BLaER1 (cell line): ENCODE measurements at regions not wholly inside any gene's neighbourhood (a gene's known extent, or its start where the extent isn't known, plus 50 kb on each side); places are given as distances from the start of the nearest gene placed in this dataset.
"Not testable (repeated sequence)": the region's sequence is repeated elsewhere in the genome, so short reads cannot be mapped to it uniquely, and the experiment has no call there.

Source experiments
- H3K27ac ChIP-seq: shearing (Covaris generic); formaldehyde crosslinking; 2 replicates; pipeline ENCODE4 v1.8.1; 2022
- H3K27me3 ChIP-seq: shearing (Covaris generic); formaldehyde crosslinking; 2 replicates; pipeline ENCODE4 v1.8.1; 2022
- H3K36me3 ChIP-seq: shearing (Covaris generic); formaldehyde crosslinking; 2 replicates; pipeline ENCODE4 v1.8.1; 2022
- H3K4me1 ChIP-seq: shearing (Covaris generic); formaldehyde crosslinking; 2 replicates; pipeline ENCODE4 v1.8.1; 2022
- H3K4me2 ChIP-seq: shearing (Covaris generic); formaldehyde crosslinking; 2 replicates; pipeline ENCODE4 v1.8.1; 2022
- H3K4me3 ChIP-seq: shearing (Covaris generic); formaldehyde crosslinking; 2 replicates; pipeline ENCODE4 v1.8.1; 2022
- H3K9ac ChIP-seq: shearing (Covaris generic); formaldehyde crosslinking; 2 replicates; pipeline ENCODE4 v1.8.1; 2022
- H3K9me3 ChIP-seq: shearing (Covaris generic); formaldehyde crosslinking; 2 replicates; pipeline ENCODE4 v1.8.1; 2022
- H4K20me1 ChIP-seq: shearing (Covaris generic); formaldehyde crosslinking; 2 replicates; pipeline ENCODE4 v1.8.1; 2022
- Cebpa-rat ChIP-seq: shearing (Covaris generic); IDR thresholded peaks from 2 replicates; pipeline ENCODE4 v1.8.1; 2022

DNA sequence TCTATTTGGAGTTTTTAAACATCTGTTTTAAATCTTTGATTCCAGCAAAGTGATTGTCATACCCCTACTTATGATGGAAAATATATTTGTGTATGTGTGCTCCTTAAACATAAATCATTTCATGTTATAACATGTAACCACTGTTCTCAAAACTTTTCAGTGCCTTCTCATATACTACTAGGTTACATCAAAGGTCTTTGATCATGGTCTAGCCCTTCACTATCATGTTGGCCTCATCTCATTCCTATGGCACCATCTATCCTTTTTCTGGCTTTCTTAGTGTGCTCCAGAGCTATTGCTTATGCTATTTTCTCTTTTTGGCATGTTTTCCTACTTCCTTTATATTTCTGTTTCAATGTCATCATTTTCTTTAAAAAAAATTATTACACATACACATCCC lies 367.9 kb upstream of the SLC39A10 start:
- Histone ChIP-seq H3K4me3 (no peak overlapping the region), H3K4me2 (no peak overlapping the region), H3K36me3 (no peaks in the 10 kb centered on the region), H4K20me1 (no peaks in the 10 kb centered on the region), H3K4me1 (no peaks in the 10 kb centered on the region), H3K27ac (no peak overlapping the region), H3K27me3 (no peaks in the 10 kb centered on the region), H3K9ac (no peak overlapping the region), H3K9me3 (0 out of 2 replicates have a peak, but pooled peaks cover 3% of the 10 kb centered on the region)
- no peak for TF ChIP-seq Cebpa-rat

DNA sequence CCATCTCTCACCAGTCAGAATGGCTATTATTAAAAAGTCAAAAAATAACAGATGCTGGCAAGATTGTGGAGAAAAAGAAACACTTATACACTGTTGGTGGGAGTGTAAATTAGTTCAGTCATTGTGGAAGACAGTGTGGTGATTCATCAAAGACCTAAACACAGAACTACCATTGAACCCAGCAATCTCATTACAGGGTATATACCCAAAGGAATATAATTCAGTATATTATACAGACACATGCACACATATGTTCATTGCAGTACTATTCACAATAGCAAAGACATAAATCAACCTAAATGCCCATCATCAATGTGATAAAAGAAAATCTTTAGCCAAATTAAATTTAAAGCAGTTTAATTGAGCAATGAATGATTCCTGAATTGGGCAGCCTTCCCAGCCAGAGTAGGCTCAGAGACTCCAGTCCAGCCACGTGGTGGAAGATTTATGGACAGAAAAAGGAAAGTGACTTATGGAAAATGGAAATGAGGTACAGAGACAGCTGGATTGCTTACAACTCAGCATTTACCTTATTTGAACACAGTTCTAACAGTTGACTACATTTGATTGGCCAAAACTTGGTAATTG lies 377.1 kb upstream of the SLC39A10 start:
- no peak overlapping the region for H3K4me2 ChIP-seq
- no peaks in the 10 kb centered on the region for H3K4me1 ChIP-seq
- no peak overlapping the region for H3K9ac ChIP-seq
- no peak overlapping the region for H3K27ac ChIP-seq
- H3K4me3 ChIP-seq: no peak overlapping the region
- no peaks in the 10 kb centered on the region for H4K20me1 ChIP-seq
- no peaks in the 10 kb centered on the region for H3K36me3 ChIP-seq
- H3K27me3 ChIP-seq: no peaks in the 10 kb centered on the region
- TF ChIP-seq Cebpa-rat: no peak
- H3K9me3 ChIP-seq: no peaks in the 10 kb centered on the region

DNA sequence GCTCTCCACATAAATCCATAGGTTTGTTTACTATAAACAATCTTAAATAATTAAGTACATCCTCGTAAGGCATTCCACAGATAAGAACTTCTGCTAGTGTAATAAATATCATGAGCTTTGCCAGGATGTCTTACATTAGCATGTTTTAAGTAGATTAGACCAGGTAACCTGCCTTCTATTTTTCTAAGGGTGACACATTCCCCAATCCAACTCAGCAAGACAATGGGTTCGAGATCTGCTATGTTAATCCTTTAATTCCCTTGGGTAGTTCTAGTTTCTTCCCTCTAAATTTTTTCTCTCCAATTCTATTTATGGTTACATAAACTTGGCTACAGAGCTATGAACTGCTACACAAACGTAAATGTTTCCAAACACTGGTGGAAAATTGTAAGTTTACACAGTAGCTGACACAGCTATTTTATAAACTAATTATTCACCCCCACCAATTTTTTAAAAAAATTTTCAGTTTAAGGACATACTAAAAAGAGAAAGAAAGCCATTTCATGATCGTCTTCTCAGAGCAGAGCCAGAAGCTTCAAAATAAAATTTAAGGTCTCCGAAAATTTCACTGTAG lies 386.5 kb upstream of the SLC39A10 start:
- no peaks in the 10 kb centered on the region for H3K9me3 ChIP-seq
- H3K4me3 ChIP-seq: no peak overlapping the region

GRCh38 chr2:195269220-195269619 lies 387.8 kb upstream of the SLC39A10 start:
- Histone ChIP-seq H3K9me3 (no peaks in the 10 kb centered on the region), H3K27ac (no peak overlapping the region), H3K4me2 (no peak overlapping the region), H3K4me3 (no peak overlapping the region), H3K4me1 (no peaks in the 10 kb centered on the region), H4K20me1 (no peaks in the 10 kb centered on the region), H3K36me3 (no peaks in the 10 kb centered on the region), H3K27me3 (no peaks in the 10 kb centered on the region), H3K9ac (no peak overlapping the region)
- no peak for TF ChIP-seq Cebpa-rat

More for the DNA sequence above, 386.5 kb upstream of the SLC39A10 start:
- H3K27ac ChIP-seq: no peak overlapping the region
- no peak for TF ChIP-seq Cebpa-rat
- no peaks in the 10 kb centered on the region for H3K4me1 ChIP-seq
- no peak overlapping the region for H3K9ac ChIP-seq
- H3K36me3 ChIP-seq: no peaks in the 10 kb centered on the region
- no peak overlapping the region for H3K4me2 ChIP-seq
- no peaks in the 10 kb centered on the region for H4K20me1 ChIP-seq
- H3K27me3 ChIP-seq: no peaks in the 10 kb centered on the region

- Histone ChIP-seq H4K20me1 (no peaks in the 10 kb centered on the region), H3K4me1 (no peaks in the 10 kb centered on the region), H3K27ac (no peak overlapping the region), H3K9ac (no peak overlapping the region), H3K4me2 (no peak overlapping the region), H3K27me3 (no peaks in the 10 kb centered on the region), H3K9me3 (no peaks in the 10 kb centered on the region), H3K4me3 (no peak overlapping the region), H3K36me3 (no peaks in the 10 kb centered on the region)
- TF ChIP-seq Cebpa-rat: no peak
These were observed 399.0 kb upstream of the SLC39A10 start for GRCh38 chr2:195257979-195258378.

GRCh38 chr2:195252018-195252417 lies 405.0 kb upstream of the SLC39A10 start:
- no peak for TF ChIP-seq Cebpa-rat
- no peaks in the 10 kb centered on the region for H4K20me1 ChIP-seq

DNA sequence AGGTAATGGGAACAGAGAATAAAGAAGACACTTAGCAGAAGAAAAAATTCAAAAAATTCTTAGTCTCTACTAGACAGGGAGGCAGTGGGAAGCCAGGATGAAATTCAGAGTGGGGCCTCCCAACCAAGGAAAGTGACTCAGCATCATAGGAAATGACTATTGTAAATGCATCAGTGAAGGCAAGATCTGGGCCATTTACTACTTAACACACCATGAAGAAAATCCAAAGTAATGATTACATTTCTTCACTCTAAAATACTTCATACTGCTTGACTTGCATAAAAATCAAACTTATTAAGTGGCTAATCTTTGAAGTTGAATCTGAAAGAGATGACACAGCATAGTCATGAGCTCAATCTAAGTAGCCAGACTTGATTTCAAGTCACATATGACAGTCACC lies 405.8 kb upstream of the SLC39A10 start:
- Histone ChIP-seq H4K20me1 (no peaks in the 10 kb centered on the region), H3K4me1 (no peaks in the 10 kb centered on the region), H3K4me2 (no peak overlapping the region), H3K9ac (no peak overlapping the region), H3K36me3 (no peaks in the 10 kb centered on the region), H3K27me3 (no peaks in the 10 kb centered on the region), H3K4me3 (no peak overlapping the region), H3K27ac (no peak overlapping the region), H3K9me3 (no peaks in the 10 kb centered on the region)
- TF ChIP-seq Cebpa-rat: no peak

More at GRCh38 chr2:195252018-195252417, 405.0 kb upstream of the SLC39A10 start:
- Histone ChIP-seq H3K4me3 (no peak overlapping the region), H3K4me2 (no peak overlapping the region), H3K36me3 (no peaks in the 10 kb centered on the region), H3K27me3 (no peaks in the 10 kb centered on the region), H3K9ac (no peak overlapping the region), H3K4me1 (no peaks in the 10 kb centered on the region), H3K27ac (no peak overlapping the region), H3K9me3 (no peaks in the 10 kb centered on the region)

DNA sequence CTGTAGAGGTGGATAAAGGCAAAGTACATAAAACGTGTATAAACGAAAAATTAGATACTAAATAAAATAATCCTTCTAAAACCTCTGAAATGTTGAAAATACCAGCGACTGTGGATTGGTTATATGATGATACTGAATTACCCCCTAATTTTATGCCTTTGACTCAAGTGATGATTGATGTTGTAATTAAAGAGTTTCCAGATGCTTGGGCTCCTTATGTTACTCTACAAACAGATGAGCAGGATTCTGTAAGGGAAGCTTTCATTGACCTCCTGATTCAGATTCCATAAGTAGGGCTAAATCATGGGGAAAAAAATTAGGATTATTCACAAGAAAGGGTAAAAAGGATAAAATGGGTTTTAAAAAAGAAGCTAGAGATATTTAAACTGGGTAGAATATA lies 418.2 kb upstream of the SLC39A10 start:
- Histone ChIP-seq H3K9ac (no peak overlapping the region), H3K4me2 (no peak overlapping the region), H3K36me3 (no peaks in the 10 kb centered on the region), H3K27me3 (no peaks in the 10 kb centered on the region), H3K27ac (no peak overlapping the region), H3K4me1 (peaks cover 15% of the 10 kb centered on the region), H4K20me1 (no peaks in the 10 kb centered on the region), H3K9me3 (no peaks in the 10 kb centered on the region), H3K4me3 (no peak overlapping the region)
- TF ChIP-seq Cebpa-rat: no peak

- no peaks in the 10 kb centered on the region for H3K36me3 ChIP-seq
- H3K4me3 ChIP-seq: no peak overlapping the region
- no peak overlapping the region for H3K4me2 ChIP-seq
- no peak for TF ChIP-seq Cebpa-rat
- no peaks in the 10 kb centered on the region for H3K9me3 ChIP-seq
- no peaks in the 10 kb centered on the region for H3K27me3 ChIP-seq
- H3K4me1 ChIP-seq: peaks cover 15% of the 10 kb centered on the region
- H3K27ac ChIP-seq: no peak overlapping the region
- H4K20me1 ChIP-seq: no peaks in the 10 kb centered on the region
- no peak overlapping the region for H3K9ac ChIP-seq
These were observed 418.6 kb upstream of the SLC39A10 start for GRCh38 chr2:195238379-195238778.

DNA sequence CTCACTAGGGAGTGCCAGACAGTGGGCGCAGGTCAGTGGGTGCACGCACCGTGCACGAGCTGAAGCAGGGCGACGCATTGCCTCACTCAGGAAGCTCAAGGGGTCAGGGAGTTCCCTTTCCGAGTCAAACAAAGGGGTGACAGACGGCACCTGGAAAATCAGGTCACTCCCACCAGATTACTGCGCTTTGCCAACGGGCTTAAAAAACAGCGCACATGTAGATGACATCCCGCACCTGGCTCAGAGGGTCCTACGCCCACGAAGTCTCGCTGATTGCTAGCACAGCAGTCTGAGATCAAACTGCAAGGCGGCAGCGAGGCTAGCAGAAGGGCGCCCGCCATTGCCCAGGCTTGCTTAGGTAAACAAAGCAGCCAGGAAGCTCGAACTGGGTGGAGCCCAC lies 428.5 kb upstream of the SLC39A10 start:
- not testable (repeated sequence) for H3K27ac ChIP-seq, H4K20me1 ChIP-seq

DNA sequence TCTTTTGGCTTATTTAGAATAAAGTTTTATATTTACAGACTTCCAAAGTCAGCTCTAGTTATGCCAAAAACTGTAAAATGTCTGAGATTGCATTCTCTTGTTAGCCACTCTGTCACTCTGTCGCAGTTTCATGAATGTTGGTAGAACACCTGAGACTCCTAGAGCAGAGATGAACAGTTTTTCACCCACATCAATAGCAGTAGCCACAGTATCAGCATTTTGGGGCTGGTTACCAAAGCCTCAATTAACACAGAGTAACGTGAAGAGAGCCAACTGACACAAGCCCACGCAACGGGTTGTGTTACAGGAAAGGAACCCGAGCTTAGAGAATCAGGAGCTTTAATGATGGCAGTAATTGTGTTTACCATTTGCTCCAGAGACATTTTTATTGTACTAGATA lies 443.0 kb upstream of the SLC39A10 start:
- H3K4me3 ChIP-seq: no peak overlapping the region
- H3K4me1 ChIP-seq: no peaks in the 10 kb centered on the region
- H4K20me1 ChIP-seq: no peaks in the 10 kb centered on the region
- no peaks in the 10 kb centered on the region for H3K9me3 ChIP-seq
- H3K27ac ChIP-seq: no peak overlapping the region
- no peaks in the 10 kb centered on the region for H3K27me3 ChIP-seq
- H3K4me2 ChIP-seq: no peak overlapping the region
- no peaks in the 10 kb centered on the region for H3K36me3 ChIP-seq
- TF ChIP-seq Cebpa-rat: no peak
- no peak overlapping the region for H3K9ac ChIP-seq

More for the DNA sequence above, 428.5 kb upstream of the SLC39A10 start:
- H3K36me3 ChIP-seq, H3K4me2 ChIP-seq, H3K27me3 ChIP-seq, H3K9me3 ChIP-seq, H3K4me1 ChIP-seq, H3K4me3 ChIP-seq, H3K9ac ChIP-seq: not testable (repeated sequence)
